Liver (tissue), 3 donors: ENCODE measurements at regions not wholly inside any gene's neighbourhood (a gene's known extent, or its start where the extent isn't known, plus 50 kb on each side); places are given as distances from the start of the nearest gene placed in this dataset.

ENCODE experiments used
- ATF3 ChIP-seq: IDR thresholded peaks from 2 replicates; pipeline ENCODE4 v1.6.1; 2016; ENCODE audit warnings: antibody characterized with exemption
- CTCF ChIP-seq: fragments of 150-350 bp; IDR thresholded peaks from 2 replicates; pipeline ENCODE4 v1.5.1; 2017; ENCODE audit warnings: improper control_type of control experiment, low read depth, low read length; ENCODE audit not compliant: missing input control
- EGR1 ChIP-seq, 2 donors: IDR thresholded peaks; 2 replicates each; pipeline ENCODE4 v1.6.1; 2016 to 2018; ENCODE audit warnings: antibody characterized with exemption in 2 of 2, low read depth in 2 of 2
- FOXA2 ChIP-seq: IDR thresholded peaks from 2 replicates; pipeline ENCODE4 v1.6.1; 2016; ENCODE audit warnings: antibody characterized with exemption
- GABPA ChIP-seq, 2 donors: IDR thresholded peaks in 1 of 2; conservative IDR thresholded peaks in 1 of 2; 2 replicates each; pipeline ENCODE4 v1.6.1; 2016; ENCODE audit warnings: antibody characterized with exemption in 2 of 2, mild to moderate bottlenecking in 1 of 2, moderate library complexity in 1 of 2
- JUND ChIP-seq, 2 donors: IDR thresholded peaks; 2 replicates each; pipeline ENCODE4 v1.6.1; 2016; ENCODE audit warnings: antibody characterized with exemption in 2 of 2
- MAX ChIP-seq: IDR thresholded peaks from 2 replicates; pipeline ENCODE4 v1.6.1; 2016; ENCODE audit warnings: antibody characterized with exemption
- RAD21 ChIP-seq, 2 donors: IDR thresholded peaks; 2 replicates each; pipeline ENCODE4 v1.6.1; 2016; ENCODE audit warnings: antibody characterized with exemption in 2 of 2, mild to moderate bottlenecking in 2 of 2
- REST ChIP-seq: IDR thresholded peaks from 2 replicates; pipeline ENCODE4 v1.6.1; 2016; ENCODE audit warnings: antibody characterized with exemption, mild to moderate bottlenecking
- RXRA ChIP-seq, 2 donors: IDR thresholded peaks; 2 replicates each; pipeline ENCODE4 v1.6.1; 2017 to 2018; ENCODE audit warnings: antibody characterized with exemption in 2 of 2, mild to moderate bottlenecking in 1 of 2
- SP1 ChIP-seq: IDR thresholded peaks from 2 replicates; pipeline ENCODE4 v1.6.1; 2018; ENCODE audit warnings: antibody characterized with exemption, mild to moderate bottlenecking
- TAF1 ChIP-seq: conservative IDR thresholded peaks from 2 replicates; pipeline ENCODE4 v1.6.1; 2016; ENCODE audit warnings: antibody characterized with exemption, mild to moderate bottlenecking
- YY1 ChIP-seq: IDR thresholded peaks from 2 replicates; pipeline ENCODE4 v1.6.1; 2016; ENCODE audit warnings: antibody characterized with exemption, mild to moderate bottlenecking
- donor health status: healthy.
- donor health status: healthy.

GRCh38 chrX:25807022-25807421, 331.1 kb upstream of the MAGEB18 start:
- no peak for TF ChIP-seq CTCF
- no peak for TF ChIP-seq SP1
- TF ChIP-seq RAD21 (IDR thresholded peaks at IDR 0.05), result no peak
- TF ChIP-seq YY1, result no peak
- no peak for TF ChIP-seq GABPA (IDR thresholded peaks at IDR 0.05 in 1 of 2, conservative IDR thresholded peaks at IDR 0.05 in 1 of 2)
- no peak for TF ChIP-seq REST
- TF ChIP-seq RXRA (IDR thresholded peaks at IDR 0.05), result no peak
- no peak for TF ChIP-seq EGR1 (IDR thresholded peaks at IDR 0.05; ENCODE audit: low read depth in 2 of 2)
- TF ChIP-seq TAF1, result no peak
- no peak for TF ChIP-seq JUND (IDR thresholded peaks at IDR 0.05)
- TF ChIP-seq MAX, result no peak
- TF ChIP-seq ATF3, result no peak
- no peak for TF ChIP-seq FOXA2
